ENCODE measurements at regions not wholly inside any gene's neighbourhood (a gene's known extent, or its start where the extent isn't known, plus 50 kb on each side); places are given as distances from the start of the nearest gene placed in this dataset.

- no peak for DNase-seq
Measured at GRCh38 chr4:71938776-71939175, 93.0 kb upstream of the NPFFR2 start.

GRCh38 chr4:71941001-71941400 lies 90.8 kb upstream of the NPFFR2 start:
- DNase-seq, result peak; percentile 58

- no peak for DNase-seq
Measured at GRCh38 chr4:71944956-71945355, 86.8 kb upstream of the NPFFR2 start.

GRCh38 chr4:71945791-71946190 lies 86.0 kb upstream of the NPFFR2 start:
- DNase-seq, result no peak

GRCh38 chr4:71958978-71959377 lies 72.8 kb upstream of the NPFFR2 start:
- no peak for DNase-seq

DNA sequence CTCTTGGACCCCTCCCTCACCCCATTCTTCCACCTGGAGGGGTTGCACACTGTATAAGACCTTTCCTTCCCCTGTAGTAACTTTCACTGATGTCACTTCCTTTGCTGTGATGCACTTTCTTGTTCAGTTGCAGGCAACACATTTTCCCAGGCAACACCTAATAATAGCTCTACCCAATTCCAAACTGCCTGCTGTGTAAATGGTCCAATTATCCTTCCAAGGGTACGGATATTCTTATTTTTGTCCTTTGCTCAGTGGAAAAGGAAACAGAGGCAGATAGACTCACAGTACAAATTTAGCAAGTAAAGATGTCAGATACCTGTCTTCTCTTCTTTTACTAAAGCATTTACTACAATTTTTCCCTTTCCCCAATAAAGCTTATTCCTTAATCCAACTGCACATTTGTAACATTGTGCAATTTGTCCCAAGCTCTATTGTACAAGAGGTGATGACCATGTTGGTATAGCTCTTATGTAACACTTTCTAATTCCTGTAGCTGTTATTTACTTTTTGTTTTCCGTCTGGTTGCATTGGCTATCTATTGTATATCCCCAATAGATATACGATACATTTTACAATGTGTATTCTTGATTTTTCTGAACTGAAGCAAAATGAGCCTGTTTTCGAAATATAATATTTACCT lies 69.1 kb upstream of the NPFFR2 start:
- DNase-seq, result no peak

GRCh38 chr4:71974681-71975080 lies 57.1 kb upstream of the NPFFR2 start:
- no peak for DNase-seq

GRCh38 chr4:71976523-71976922 lies 55.3 kb upstream of the NPFFR2 start:
- no peak for DNase-seq

DNA sequence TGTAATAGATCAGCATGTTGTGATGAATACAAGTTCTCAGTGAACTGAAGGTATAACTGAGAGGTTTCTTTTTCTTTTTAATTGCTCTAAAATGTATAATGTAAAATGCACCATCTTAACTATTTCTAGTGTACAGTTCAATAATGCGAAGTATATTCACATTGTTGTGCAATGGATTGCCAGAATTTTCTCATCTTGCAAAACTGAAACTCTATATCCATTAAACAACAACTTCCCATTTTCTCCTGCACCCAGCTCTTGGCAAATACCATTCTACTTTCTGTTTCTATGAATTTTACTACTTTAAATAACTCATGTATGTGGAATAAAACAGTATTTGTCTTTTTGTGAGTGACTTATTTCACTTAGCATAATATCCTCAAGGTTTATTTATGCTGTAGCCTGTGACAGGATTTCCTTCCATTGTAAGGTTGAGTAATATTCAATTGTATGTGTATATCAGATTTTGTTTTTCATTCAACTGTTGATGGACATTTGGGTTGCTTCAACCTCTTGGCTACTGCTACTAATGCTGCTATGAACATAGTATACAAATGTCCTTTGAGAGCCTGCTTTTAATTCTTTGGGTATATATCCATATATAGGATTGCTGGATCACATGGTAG lies 53.5 kb upstream of the NPFFR2 start:
- no peak for DNase-seq

GRCh38 chr4:71980976-71981375 lies 50.8 kb upstream of the NPFFR2 start:
- DNase-seq, result no peak

Data from NCI-H82 (cell line).